HG03558 (cell line): ENCODE measurements at regions not wholly inside any gene's neighbourhood (a gene's known extent, or its start where the extent isn't known, plus 50 kb on each side); places are given as distances from the start of the nearest gene placed in this dataset.

Experiments
- ATAC-seq: cut with Tn5 transposase; IDR thresholded peaks from one replicate; pipeline ENCODE4 v1.9.1; 2021; ENCODE audit warnings: moderate number of reproducible peaks; ENCODE audit not compliant: unreplicated experiment; ENCODE audit errors: extremely low read depth

DNA sequence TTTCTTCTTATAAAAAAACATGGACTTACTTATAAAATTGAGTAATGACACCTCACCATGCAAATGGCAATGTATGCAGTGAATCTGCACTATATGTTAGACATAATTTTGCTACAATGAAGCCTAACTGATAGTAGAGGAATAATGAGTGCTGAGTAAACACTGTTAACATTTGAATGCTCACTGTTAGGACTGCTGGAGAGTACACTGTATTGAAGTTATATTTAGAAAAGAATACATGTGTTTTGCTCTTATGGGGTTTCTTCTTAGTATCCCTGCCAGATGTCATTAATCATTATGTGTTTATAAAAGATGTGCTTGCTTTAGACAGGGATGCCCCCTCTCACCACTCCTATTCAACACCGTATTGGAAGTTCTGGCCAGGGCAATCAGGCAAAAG, 111.1 kb upstream of the ZP4 start:
- ATAC-seq, result no peak

DNA sequence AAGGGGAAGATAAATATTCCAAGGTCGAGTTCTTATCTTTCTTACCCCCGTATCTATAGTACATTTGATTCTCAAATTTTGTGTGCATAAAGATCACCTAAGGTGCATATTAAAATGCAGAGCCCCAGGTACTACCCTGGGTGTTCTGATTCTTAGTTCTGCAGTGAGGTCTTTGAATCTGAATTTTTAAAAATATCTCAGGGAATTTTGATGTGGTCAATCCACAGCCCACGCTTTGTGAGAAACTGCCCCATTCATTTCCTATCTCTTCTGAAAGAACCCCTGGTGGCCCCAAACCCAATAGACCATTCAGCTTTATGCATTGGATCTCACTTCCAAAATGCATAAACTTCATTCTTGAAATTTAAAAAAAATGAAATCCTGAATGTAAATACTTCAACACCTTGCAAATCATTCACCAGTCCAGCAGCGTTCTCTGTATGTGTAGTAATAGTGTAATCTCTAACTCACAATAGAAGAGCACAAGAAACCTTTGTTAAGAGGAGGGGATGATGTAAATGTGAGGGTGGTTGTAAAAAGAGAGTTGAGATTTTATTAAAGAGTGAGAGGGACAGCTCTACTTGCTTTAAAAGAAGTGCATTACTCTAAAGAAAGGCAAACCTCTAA, 108.8 kb upstream of the ZP4 start:
- ATAC-seq, result no peak

DNA sequence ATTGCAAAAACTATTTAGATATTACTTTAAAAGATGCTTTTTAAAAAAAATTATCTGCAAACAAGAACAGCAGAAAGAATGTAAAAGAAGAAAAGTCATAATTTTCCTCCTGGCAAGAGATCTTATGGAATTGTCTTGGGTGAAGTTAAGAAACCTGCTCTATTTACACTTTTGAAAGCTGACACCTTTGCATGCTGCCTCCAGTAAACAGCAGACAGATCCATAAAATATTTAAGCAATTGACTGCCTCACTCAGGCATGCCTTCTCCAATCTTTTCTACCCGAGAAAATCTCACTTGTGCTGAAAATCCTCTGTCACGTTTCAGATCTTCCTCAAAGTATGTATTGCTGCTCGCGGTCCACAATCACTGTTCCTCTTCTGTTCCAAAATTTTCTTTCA, 107.9 kb upstream of the ZP4 start:
- ATAC-seq, result no peak

GRCh38 chr1:237983496-237983895, 92.8 kb upstream of the ZP4 start:
- ATAC-seq, result no peak

DNA sequence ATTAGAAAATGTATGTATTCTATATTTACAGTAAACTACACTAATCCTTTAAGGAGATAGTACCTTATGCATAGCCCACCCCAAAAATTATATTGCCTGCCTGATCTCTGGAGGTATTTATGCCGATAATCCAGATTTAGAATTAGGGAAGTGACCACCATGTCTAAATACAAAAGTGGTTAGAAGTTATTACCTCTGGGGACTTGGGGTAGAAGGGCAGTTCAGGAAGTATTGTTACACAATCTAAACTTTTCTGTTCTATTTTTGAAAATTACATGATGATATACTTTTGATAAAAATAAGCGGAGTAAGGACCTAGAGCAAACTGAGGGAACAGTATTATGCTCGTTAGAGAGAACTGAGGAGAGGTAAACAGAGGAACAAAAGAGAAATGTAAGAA, 90.5 kb upstream of the ZP4 start:
- ATAC-seq, result no peak

- no peak for ATAC-seq
Observed at GRCh38 chr1:237976331-237976730, 85.6 kb upstream of the ZP4 start.

DNA sequence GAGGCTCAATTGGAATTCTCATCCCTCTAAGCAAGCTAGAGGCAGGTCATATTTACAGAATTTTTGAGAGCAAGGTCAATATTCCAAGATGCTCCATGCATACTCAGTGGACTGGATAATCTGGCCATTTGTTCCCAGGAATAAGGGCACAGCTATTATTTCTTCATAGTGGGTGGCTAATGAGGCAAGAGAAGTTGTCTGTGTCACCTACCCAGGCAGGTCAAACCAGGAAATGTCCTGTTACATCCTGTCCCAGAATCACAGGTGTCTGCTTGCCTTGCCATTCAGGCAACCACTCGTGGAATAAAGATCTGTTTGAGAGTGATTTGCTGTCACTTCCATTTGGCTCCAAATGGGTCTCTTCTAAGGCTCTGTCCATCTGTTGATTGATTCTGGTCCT, 85.2 kb upstream of the ZP4 start:
- ATAC-seq, result no peak

GRCh38 chr1:237975376-237975775, 84.7 kb upstream of the ZP4 start:
- no peak for ATAC-seq

DNA sequence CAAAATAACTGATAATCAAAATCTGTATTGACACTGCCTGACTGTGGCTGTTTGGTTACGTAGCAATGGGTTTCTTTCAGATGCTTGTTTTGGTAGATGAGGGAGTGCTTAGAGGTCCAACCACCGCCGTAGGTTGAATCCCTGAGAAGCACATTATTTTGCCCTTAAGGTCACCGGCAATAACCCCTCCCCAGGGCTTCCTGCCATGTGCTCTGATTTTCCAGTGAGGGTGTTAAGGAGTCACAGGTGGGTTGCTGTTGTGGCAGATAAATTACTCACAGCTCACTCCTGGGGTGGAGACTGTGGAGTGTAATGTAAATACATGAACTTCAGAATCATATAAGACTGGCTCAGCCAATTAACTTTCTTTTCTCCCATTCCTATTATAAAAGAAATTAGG, 81.5 kb upstream of the ZP4 start:
- ATAC-seq, result no peak

DNA sequence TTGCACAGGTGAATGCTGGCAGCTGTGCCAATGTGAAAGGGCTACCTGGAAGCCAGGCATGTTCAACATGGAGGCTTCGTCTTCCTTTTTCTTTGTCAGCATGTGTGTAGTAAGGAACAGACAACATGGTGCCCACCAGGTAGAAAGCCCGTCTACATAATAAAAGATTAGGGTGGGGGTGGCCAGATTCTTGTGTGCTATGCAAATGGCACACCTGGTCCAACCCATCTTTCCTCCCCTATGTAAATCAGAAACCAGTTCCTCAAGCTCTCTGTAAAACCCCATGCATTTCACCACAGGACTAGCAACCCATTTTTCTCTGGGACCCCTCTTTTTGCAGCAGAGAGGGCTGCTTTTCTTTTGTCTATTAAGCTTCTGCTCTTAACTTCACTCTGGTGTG, 72.3 kb upstream of the ZP4 start:
- no peak for ATAC-seq

DNA sequence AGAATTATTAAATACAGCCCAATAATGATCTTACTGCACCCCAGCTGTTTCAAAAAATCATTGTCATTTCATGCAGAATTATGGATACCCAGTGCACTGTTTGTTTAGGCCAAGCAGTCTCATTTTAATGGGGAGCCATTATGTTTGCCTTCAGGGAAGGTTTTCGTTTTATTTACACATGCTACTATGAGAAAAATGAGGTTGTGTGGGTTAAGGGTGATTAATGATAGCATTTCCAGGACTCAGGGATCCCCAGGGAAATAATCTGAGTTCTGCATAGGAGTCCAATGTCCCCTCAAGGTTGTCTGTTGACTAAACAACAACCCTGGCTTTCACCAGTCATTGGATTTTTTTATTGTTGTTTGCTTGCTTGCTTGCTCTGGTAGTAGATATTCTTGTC, 71.0 kb upstream of the ZP4 start:
- no peak for ATAC-seq

DNA sequence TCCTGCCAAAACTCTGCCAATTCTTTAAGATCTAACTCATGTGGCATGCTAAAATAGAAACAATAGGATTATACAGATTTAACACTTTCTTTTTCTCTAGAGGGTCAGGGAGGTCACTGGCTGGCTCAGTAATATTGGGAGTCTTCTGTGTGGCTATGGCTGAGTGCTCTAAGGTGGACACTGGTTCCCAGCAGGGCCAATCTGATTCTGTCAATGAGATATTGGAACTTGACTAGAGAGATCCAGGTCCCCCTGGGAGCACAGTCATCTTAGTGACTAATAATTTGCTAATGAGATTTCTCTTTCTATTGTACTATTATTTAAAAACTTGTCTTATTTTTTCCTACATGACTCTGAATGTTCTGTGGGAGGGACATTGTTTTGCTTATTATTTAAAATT, 69.1 kb upstream of the ZP4 start:
- ATAC-seq, result no peak

DNA sequence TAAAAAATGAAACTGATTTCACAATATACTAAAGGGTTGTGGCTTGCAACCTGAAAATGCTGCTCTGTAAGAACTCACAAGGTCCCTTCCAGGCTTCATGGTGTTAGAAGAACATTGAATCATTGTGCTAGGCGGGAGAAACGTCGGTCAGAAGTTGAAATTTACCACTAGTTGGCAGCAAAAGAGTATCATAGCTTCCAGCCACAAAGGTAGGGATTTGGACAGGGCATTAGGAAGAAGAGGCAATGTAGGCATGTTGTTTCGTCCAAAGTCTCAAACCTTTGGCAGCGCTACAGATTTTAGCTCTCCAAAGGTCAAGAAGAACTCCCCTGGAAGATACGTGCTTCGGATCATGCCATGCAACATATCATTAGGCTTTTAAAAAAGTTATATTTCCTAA, 62.5 kb upstream of the ZP4 start:
- ATAC-seq, result no peak
